OCI-LY7 (cell line): ENCODE measurements at regions not wholly inside any gene's neighbourhood (a gene's known extent, or its start where the extent isn't known, plus 50 kb on each side); places are given as distances from the start of the nearest gene placed in this dataset.

Experiments
- BruUV-seq: library from RNA; stranded (reverse); fragments of 400-500 nt; replicated peaks from 2 replicates; lab custom pipeline; 2021; lab: Mats Ljungman, UMichigan
- CTCF ChIA-PET: fragments of 300-600 bp; sonication (Branson Sonifier 250); formaldehyde crosslinking; loops from one replicate; lab custom pipeline; 2022; ENCODE audit warnings: antibody characterized with exemption; ENCODE audit not compliant: unreplicated experiment; lab: Charles Lee
- POLR2A ChIA-PET: fragments of 300-600 bp; sonication (Branson Sonifier 250); formaldehyde crosslinking; loops from one replicate; lab custom pipeline; 2022; ENCODE audit warnings: antibody characterized with exemption; lab: Charles Lee
- DNase-seq: peaks from one replicate; pipeline ENCODE4 v3.0.0-alpha.2; 2015; ENCODE audit warnings: low spot score
- H2AFZ ChIP-seq: fragments of 200-600 bp; sonication (generic), shearing (Covaris generic); 2 replicates; pipeline ENCODE4 v1.6.1; 2014; ENCODE audit warnings: mild to moderate bottlenecking, antibody characterized with exemption, low read length, moderate library complexity
- H3K27ac ChIP-seq: fragments of 200-600 bp; sonication (generic); 2 replicates; pipeline ENCODE4 v1.5.1; 2014; ENCODE audit warnings: mixed run types, low read depth, mild to moderate bottlenecking, moderate library complexity, low read length, inconsistent platforms; ENCODE audit not compliant: poor library complexity, severe bottlenecking
- H3K36me3 ChIP-seq: fragments of 200-600 bp; sonication (generic); 2 replicates; pipeline ENCODE4 v1.6.1; 2014; ENCODE audit warnings: mild to moderate bottlenecking, antibody characterized with exemption, low read length, moderate library complexity, mixed read lengths; ENCODE audit not compliant: insufficient read depth
- H3K4me1 ChIP-seq: fragments of 200-600 bp; sonication (generic); 2 replicates; pipeline ENCODE4 v1.5.1; 2014; ENCODE audit warnings: mild to moderate bottlenecking, low read length; ENCODE audit not compliant: insufficient read depth, poor library complexity, severe bottlenecking
- H3K4me2 ChIP-seq: fragments of 200-600 bp; sonication (generic); 2 replicates; pipeline ENCODE4 v1.6.1; 2014; ENCODE audit warnings: mild to moderate bottlenecking, low read length
- H3K4me3 ChIP-seq: fragments of 200-600 bp; sonication (generic); 2 replicates; pipeline ENCODE4 v1.5.1; 2014; ENCODE audit warnings: mild to moderate bottlenecking, low read depth, low read length; ENCODE audit not compliant: poor library complexity, severe bottlenecking
- H3K79me2 ChIP-seq: fragments of 200-600 bp; sonication (generic); 2 replicates; pipeline ENCODE4 v1.6.1; 2016; ENCODE audit warnings: low read depth, mild to moderate bottlenecking, low read length, moderate library complexity, mixed read lengths; ENCODE audit not compliant: insufficient read depth
- H3K9me2 ChIP-seq: fragments of 200-600 bp; sonication (generic); 2 replicates; pipeline ENCODE4 v1.6.1; 2016; ENCODE audit warnings: mild to moderate bottlenecking, low read length, mixed read lengths; ENCODE audit not compliant: insufficient read depth
- H3K9me3 ChIP-seq: fragments of 200-600 bp; sonication (generic); 2 replicates; pipeline ENCODE4 v1.6.1; 2014; ENCODE audit warnings: mild to moderate bottlenecking, mixed run types, low read length, mixed read lengths
- H4K20me1 ChIP-seq: fragments of 200-600 bp; sonication (generic); 2 replicates; pipeline ENCODE4 v1.6.1; 2014; ENCODE audit warnings: mild to moderate bottlenecking, antibody characterized with exemption, low read length, moderate library complexity, mixed read lengths; ENCODE audit not compliant: insufficient read depth
- EZH2phosphoT487 ChIP-seq: fragments of 200-600 bp; sonication (generic); IDR thresholded peaks from 2 replicates; pipeline ENCODE4 v1.6.1; 2018; ENCODE audit warnings: low read depth, borderline replicate concordance, mild to moderate bottlenecking, mixed run types, antibody characterized with exemption, low read length, moderate library complexity, mixed read lengths
- intact Hi-C: fragments of 100-400 bp; cut with micrococcal nuclease; formaldehyde crosslinking; loops from one replicate; pipeline ENCODE4 v1.10.0; 2022; ENCODE audit not compliant: unreplicated experiment
- TF ChIP-seq, protein P1 (sequence below): fragments of 200-600 bp; sonication (generic); conservative IDR thresholded peaks from 2 replicates; pipeline ENCODE4 v1.5.1; 2014; ENCODE audit warnings: mild to moderate bottlenecking, antibody characterized with exemption, low read length, moderate library complexity, mixed read lengths

GRCh38 chr14:45332360-45332988, 79.5 kb upstream of the MIS18BP1 start:
- no peaks in the 10 kb centered on the region for H4K20me1 ChIP-seq
- no peaks in the 10 kb centered on the region for H3K9me3 ChIP-seq
- H3K9me2 ChIP-seq: no peaks in the 10 kb centered on the region
- BruUV-seq: no TSS peak
- CTCF ChIA-PET: no interaction called here
- no peak overlapping the region for H3K27ac ChIP-seq
- no peaks in the 10 kb centered on the region for H3K79me2 ChIP-seq
- H2AFZ ChIP-seq: no peak overlapping the region
- H3K36me3 ChIP-seq: no peaks in the 10 kb centered on the region
- no peak overlapping the region for H3K4me2 ChIP-seq
- H3K4me3 ChIP-seq: no peak overlapping the region
- no peak for TF ChIP-seq EZH2phosphoT487
- TF ChIP-seq, protein P1, sequence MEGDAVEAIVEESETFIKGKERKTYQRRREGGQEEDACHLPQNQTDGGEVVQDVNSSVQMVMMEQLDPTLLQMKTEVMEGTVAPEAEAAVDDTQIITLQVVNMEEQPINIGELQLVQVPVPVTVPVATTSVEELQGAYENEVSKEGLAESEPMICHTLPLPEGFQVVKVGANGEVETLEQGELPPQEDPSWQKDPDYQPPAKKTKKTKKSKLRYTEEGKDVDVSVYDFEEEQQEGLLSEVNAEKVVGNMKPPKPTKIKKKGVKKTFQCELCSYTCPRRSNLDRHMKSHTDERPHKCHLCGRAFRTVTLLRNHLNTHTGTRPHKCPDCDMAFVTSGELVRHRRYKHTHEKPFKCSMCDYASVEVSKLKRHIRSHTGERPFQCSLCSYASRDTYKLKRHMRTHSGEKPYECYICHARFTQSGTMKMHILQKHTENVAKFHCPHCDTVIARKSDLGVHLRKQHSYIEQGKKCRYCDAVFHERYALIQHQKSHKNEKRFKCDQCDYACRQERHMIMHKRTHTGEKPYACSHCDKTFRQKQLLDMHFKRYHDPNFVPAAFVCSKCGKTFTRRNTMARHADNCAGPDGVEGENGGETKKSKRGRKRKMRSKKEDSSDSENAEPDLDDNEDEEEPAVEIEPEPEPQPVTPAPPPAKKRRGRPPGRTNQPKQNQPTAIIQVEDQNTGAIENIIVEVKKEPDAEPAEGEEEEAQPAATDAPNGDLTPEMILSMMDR: no peak
- intact Hi-C loops: no loop called here
- DNase-seq: no peak
- no peaks in the 10 kb centered on the region for H3K4me1 ChIP-seq
- POLR2A ChIA-PET: no interaction called here

GRCh38 chr14:45308745-45309397, 55.9 kb upstream of the MIS18BP1 start:
- no peaks in the 10 kb centered on the region for H3K36me3 ChIP-seq
- TF ChIP-seq, protein P1: no peak
- no peak for TF ChIP-seq EZH2phosphoT487
- CTCF ChIA-PET: no interaction called here
- POLR2A ChIA-PET: interaction anchor here (1.4 kb wide), 1 partner anchor 25 kb away, joined by 3 read pairs; no protein-coding TSS in a partner anchor
- H3K79me2 ChIP-seq: no peaks in the 10 kb centered on the region
- no TSS peak for BruUV-seq
- H3K4me1 ChIP-seq: no peaks in the 10 kb centered on the region
- H3K4me2 ChIP-seq: no peak overlapping the region
- no peaks in the 10 kb centered on the region for H3K9me2 ChIP-seq
- no peaks in the 10 kb centered on the region; the same call in 1 of the 2 replicates for H4K20me1 ChIP-seq
- DNase-seq: no peak
- H3K4me3 ChIP-seq: no peak overlapping the region
- H3K9me3 ChIP-seq: no peaks in the 10 kb centered on the region
- no peak overlapping the region for H2AFZ ChIP-seq
- intact Hi-C loops: no loop called here
- no peak overlapping the region for H3K27ac ChIP-seq
